ENCODE measurements at regions not wholly inside any gene's neighbourhood (a gene's known extent, or its start where the extent isn't known, plus 50 kb on each side); places are given as distances from the start of the nearest gene placed in this dataset.

DNA sequence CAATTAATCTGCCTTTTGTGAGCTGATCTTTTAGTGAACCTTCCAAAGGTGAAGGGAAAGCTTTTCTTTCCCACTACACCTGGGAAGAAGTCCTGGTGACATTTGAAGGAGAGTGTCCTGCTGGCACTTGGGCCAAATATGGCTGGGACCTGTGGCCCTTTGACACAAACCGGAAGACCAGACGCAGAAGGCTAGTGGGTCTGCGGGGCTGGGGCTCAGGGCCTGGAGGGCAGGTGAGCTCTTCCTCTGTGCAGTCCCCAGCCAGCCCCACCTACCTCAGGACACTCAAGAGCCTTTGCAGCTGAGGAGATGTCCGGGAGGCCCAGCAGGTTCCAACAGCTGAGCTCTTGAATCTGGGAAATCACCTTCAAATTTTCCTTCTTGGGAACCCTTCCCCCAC, 138.0 kb upstream of the THY1 start:
- ATAC-seq (no peak), DNase-seq (no peak)

DNA sequence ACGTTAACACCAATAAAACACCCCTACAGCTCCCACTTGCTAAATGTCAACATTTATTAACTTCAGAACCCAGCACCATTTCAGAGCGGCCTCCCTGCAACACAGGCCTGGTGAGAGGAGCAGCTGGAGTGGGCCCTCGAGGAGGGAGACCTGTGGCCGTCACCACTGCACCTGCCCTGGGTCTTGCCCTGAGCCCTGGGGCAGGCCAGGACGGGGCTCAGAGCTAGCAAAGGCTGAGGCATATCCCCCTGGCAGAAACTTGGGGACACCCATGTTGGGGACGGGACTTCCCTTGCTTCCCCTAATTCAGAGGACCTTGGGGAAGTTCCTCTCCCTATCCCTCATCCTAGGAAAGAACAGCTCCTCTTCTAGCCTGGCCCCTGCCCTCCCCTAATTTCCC, 137.3 kb upstream of the THY1 start:
- no peaks in the 10 kb centered on the region for H3K4me1 Mint-ChIP-seq
- no peak for ATAC-seq
- DNase-seq, result no peak
- no peak overlapping the region for H3K4me3 Mint-ChIP-seq
- H3K9me3 Mint-ChIP-seq, result peaks cover 0 to 7% of the 10 kb centered on the region in 2 donors
- H3K27me3 Mint-ChIP-seq, result peaks cover 42% of the 10 kb centered on the region
- H3K27ac Mint-ChIP-seq, result no peak overlapping the region

More for the DNA sequence above, 138.0 kb upstream of the THY1 start:
- Mint-ChIP-seq H3K4me1 (no peaks in the 10 kb centered on the region), H3K4me3 (no peak overlapping the region), H3K9me3 (peaks cover 0 to 7% of the 10 kb centered on the region in 2 donors), H3K27me3 (peaks cover 42% of the 10 kb centered on the region), H3K27ac (no peak overlapping the region)

DNA sequence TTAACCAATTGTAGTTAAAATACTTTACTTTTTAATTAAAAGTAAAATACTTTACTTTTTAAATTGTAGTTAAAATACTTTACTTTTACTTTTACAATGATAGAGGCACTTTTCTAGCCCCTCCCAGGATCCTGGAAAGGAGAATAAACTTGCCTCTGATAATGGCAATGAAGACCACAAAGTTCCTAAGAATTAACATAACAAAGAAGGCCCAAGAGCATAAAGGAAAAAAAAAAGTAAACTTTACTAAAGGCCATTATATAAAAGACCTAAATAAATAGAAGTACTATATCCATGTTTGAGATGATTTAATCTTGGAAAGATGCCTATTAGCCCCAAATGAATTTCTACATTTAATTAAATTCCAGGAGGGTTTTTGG, 129.1 kb upstream of the THY1 start:
- Mint-ChIP-seq H3K4me1 (no peaks in the 10 kb centered on the region), H3K27me3 (no peaks in the 10 kb centered on the region), H3K27ac (no peak overlapping the region), H3K4me3 (no peak overlapping the region), H3K9me3 (no peaks in the 10 kb centered on the region)
- ATAC-seq (no peak), DNase-seq (no peak)

DNA sequence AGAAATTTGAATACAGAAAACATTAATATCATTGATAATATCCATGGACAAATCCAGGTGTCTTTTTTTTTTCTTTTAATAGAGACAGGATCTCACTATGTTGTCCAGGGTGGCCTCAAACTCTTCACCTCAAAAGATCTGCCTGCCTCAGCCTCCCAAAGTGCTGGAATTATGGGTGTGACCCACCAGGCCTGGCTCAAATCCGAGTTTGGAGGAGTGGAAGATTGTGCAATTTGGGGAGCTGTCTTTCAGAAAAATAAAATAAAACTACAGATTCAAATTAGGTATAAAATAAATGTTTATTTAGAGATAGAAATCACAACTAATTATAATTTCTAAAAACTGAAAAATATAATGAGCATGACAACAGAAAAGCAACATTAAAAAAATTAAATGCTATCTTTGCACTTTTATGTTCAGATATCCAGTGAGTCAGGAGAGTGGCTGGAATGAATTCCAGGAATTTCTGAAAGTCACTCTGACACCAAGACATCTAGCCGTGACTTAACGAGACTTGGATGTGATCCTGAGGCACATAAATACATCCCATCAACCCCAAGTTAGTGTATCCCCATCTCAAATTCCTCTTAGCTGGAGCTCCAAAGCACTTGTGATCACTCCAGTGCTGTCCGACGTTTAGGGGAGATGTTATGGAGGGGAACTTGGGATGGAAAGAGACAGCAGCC, 128.6 kb upstream of the THY1 start:
- H3K9me3 Mint-ChIP-seq, result no peaks in the 10 kb centered on the region
- no peaks in the 10 kb centered on the region for H3K27me3 Mint-ChIP-seq
- no peak overlapping the region for H3K4me3 Mint-ChIP-seq
- no peak overlapping the region for H3K27ac Mint-ChIP-seq
- no peak for ATAC-seq
- DNase-seq, result no peak
- no peaks in the 10 kb centered on the region for H3K4me1 Mint-ChIP-seq

DNA sequence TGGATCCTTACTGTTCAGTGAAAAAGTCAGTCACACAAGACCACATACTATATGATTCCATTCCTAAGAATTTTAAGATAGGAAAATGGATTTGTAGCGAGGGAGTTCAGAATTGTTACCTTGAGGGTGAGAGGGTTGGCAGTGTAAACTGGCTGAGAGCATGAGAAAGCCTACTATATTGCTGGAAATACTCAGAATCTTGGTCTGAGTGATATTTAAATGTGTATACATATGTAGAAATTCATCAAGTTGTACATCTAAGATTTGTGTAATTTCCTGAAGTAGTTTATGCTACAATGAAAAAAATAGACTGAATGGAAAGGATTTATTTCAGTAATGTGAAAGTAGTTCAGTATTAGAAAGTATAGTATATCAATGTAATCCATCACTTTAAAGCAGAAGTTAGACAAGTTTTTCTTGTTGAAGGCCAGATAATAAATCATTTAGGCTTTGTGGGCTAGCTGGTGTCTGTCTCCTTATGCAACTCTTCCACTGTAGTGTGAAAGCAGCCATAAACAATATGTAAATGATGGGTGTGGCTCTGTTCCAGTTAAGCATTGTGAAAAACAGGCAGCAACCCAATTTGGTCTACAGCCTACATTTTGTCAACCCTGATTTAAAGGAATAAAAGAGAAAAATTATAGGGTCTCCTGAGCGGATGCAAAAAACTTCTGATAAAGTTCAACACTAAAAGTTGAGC, 127.2 kb upstream of the THY1 start:
- Mint-ChIP-seq H3K4me1 (no peaks in the 10 kb centered on the region), H3K9me3 (no peaks in the 10 kb centered on the region), H3K27me3 (no peaks in the 10 kb centered on the region), H3K27ac (no peak overlapping the region), H3K4me3 (no peak overlapping the region)
- ATAC-seq, result no peak
- no peak for DNase-seq

DNA sequence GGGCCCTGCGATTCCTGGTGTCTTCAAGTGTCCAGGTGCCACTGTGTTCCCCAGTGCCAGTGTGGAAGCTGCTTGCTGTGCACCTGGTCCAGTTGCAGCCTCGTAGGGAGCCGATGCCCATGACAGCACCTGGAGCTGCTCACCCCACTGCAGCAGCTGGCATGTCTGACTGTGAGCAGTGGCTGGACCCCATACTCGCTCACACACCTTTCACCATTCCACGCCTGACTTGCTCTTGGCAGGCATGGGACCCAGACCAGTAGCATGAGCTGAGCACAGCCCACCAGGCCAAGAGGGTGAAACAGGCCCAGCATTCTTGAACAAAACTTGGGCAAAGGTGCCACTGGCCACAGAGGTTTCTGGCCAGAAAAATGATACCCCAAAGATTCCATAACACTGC, 124.5 kb upstream of the THY1 start:
- Mint-ChIP-seq H3K4me1 (no peaks in the 10 kb centered on the region), H3K4me3 (no peak overlapping the region), H3K27me3 (no peaks in the 10 kb centered on the region), H3K9me3 (no peaks in the 10 kb centered on the region), H3K27ac (no peak overlapping the region)
- DNase-seq (no peak), ATAC-seq (no peak)

DNA sequence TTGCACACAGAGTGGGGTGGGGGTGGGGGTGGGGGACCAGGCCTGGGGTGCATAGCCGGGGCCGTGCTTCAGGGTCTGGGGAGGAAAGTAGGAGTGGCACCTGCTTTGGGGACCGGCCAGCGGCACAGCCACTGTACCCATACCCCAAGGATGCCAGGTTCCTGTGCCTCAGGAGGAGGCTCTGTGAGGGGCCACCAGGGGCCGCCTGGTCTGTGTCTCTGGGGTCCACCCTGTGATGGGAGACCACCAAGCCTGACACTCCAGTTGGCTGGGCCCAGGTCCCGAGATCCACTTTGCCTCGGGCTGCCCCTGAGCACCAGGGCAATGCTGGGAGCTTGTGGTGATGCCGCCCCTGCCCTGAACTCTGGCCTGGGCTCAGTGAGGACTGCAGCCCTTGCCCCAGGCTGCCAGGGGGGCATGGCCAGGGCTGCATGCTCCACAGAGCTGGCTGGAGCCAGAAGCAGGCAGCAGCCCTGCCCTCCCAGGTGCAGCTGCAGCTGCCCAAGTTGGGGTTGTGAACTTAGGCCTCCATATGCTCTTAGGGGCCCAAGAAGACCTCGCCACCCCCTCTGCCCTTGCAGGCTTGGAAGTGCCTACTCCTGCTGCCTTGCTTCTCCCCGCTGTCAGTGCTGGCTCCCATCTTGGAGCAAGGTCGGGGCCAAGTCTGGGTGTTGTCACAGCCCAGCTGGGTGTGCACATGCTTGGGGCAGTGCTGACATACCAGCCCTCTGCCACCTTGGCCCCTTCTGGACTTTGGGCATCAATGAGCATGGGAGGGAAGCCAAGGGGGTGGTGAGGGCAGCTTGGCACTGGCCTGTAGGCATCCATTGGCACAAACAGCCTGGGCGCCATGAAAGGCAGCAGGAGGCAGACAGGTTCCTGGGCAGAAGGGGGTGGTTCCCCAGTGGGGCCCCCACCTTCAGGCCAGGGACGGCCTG, 123.3 kb upstream of the THY1 start:
- Mint-ChIP-seq H3K4me1 (no peaks in the 10 kb centered on the region), H3K27me3 (no peaks in the 10 kb centered on the region), H3K4me3 (no peak overlapping the region), H3K9me3 (no peaks in the 10 kb centered on the region), H3K27ac (no peak overlapping the region)
- ATAC-seq, result no peak
- DNase-seq, result no peak

DNA sequence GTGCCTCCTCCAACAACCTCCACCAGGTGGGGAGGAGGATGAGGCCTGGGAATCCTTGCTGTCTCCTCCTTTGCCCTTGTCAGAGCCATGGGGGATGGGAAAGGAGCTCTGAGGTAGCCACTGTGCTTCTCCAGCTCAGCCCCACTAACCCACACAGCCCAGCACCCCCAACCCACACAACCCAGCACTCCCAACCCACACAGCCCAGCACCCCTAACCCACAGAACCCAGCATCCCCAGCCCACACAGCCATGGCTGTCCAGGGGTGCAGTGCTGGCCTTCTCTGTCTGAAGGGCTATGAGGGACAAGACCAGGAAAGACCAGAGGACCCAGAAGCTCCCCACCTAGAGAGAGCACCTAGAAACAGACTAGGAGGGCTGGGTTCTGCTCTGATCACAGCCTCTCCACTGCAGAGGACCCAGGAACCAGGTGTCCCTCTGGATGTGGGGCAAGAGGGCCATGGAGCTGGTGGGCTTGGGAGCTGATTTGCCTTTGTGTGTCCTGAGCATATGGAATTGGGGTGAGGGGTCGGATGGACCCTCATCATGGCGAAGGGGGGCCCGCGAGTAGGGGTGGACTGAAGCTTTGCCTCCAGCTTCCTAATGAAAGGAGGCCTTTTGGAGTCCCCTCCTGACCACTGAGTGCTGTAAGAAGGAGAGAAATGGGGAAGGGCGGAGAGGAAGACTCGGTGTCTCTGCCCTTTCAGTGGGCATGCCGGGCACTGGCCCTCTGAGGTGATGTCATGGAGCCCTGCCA, 117.6 kb upstream of the THY1 start:
- Mint-ChIP-seq H3K9me3 (no peaks in the 10 kb centered on the region), H3K4me1 (no peaks in the 10 kb centered on the region), H3K27me3 (peaks cover 11% of the 10 kb centered on the region), H3K27ac (no peak overlapping the region), H3K4me3 (no peak overlapping the region)
- DNase-seq, result no peak
- peak; percentile 15 for ATAC-seq

DNA sequence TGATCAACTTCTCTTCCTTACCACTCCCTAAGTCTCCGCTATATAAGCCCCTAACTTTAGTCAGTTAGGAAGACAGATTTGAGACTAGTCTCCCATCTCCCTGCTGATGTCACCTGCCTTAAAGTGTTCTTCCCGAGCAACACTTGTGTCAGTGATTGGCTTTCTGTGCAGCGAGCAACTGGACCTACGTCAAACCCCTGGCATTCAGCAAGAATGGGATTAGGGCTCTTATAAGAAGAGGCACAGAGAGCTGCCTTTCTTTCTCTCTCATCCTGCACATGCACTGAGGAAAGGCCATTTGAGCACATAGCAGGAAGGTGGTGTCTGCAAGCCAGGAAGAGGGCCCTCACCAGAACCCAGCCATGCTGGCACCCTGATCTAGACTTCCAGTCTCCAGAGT, 116.6 kb upstream of the THY1 start:
- Mint-ChIP-seq H3K4me3 (no peak overlapping the region), H3K9me3 (no peaks in the 10 kb centered on the region), H3K4me1 (no peaks in the 10 kb centered on the region), H3K27me3 (peaks cover 11% of the 10 kb centered on the region), H3K27ac (no peak overlapping the region)
- no peak for ATAC-seq
- DNase-seq, result no peak

DNA sequence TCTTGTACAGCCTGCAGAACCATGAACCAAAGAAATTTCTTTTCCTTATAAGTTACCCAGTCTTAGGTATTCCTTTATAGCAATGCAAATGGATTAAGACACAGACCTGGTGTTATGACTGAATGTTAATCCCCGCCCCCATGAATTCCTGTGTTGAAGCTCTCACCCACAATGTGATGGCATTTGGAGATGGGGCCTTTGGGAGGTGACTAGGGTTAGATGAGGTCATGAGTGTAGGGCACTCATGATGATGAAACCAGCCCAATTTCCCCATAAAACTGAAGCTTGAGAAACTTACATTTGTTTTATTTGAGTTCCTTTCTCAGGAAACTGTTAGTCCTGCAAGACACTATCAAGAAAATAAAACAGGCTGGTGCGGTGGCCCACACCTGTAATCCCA, 115.8 kb upstream of the THY1 start:
- no peak for DNase-seq
- Mint-ChIP-seq H3K27me3 (peaks cover 15% of the 10 kb centered on the region), H3K4me3 (no peak overlapping the region)

DNA sequence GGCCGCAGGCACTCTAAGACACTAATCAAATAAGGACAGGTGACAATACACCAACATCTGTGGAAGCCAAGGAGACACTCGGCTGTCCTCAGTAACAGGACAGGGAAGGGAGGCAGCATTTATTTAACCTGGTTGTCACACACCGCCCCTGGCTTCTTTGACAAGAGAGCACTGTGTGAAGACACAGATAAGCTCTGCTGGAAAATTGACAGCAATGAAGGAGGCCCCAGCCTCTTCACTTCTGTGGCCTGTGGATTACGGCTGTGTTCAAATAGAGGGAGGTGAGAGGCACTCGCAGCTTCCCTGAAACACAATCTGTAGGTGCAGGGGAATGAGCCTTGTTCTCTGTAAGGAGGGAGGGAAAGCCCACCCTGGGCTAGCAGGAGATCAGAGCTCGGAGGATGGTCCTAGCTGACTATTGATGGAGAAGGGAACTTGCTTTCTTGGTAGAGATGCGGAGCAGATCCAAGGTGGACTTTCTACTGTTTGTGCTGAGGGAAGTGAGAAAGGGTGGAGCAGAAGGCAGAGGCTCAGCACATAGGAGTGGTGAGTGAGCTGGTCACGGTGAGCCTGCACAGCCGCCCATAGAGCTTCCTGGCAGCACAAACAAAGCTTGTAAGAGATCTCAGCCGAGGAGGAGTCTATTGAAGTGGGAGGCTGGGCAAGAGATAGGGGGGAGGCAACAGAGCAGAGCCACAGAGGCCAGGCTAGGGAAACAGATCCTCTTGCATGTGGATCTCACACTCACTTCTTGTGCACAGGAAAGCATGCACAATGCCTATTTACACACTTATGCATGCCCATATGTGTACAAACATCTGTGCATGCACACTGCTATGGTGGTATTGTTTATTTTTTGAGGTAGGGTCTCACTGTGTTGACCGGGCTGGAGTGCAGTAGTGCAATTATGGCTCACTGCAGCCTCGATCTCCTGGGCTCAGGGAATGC, 114.6 kb upstream of the THY1 start:
- DNase-seq (no peak), ATAC-seq (no peak)
- peaks cover 5% of the 10 kb centered on the region for H3K4me1 Mint-ChIP-seq
- no peak overlapping the region for H3K4me3 Mint-ChIP-seq
- peaks cover 24% of the 10 kb centered on the region for H3K27me3 Mint-ChIP-seq
- no peaks in the 10 kb centered on the region for H3K9me3 Mint-ChIP-seq
- H3K27ac Mint-ChIP-seq, result no peak overlapping the region

More for the DNA sequence above, 115.8 kb upstream of the THY1 start:
- ATAC-seq, result no peak
- H3K4me1 Mint-ChIP-seq, result peaks cover 3% of the 10 kb centered on the region
- H3K9me3 Mint-ChIP-seq, result no peaks in the 10 kb centered on the region
- no peak overlapping the region for H3K27ac Mint-ChIP-seq

DNA sequence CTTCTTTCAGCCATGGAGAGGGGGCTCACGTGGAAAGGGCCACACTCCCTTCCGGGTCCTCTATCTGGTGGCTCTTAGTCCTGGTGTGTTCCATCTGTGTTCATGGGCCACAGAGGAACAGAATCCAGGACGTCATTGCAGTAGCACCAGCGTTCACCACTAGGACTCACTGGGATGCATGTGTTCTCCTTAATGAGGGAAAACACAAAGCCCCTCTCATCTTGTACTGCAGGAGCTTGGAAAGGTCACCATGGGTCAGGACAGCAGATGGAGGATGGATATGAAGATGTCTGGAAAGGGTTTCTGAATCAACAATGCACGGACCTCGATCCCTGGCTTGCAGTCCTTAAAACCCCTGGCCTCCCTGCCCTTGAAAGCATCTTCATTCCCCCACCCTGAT, 113.8 kb upstream of the THY1 start:
- no peak overlapping the region for H3K27ac Mint-ChIP-seq
- DNase-seq (no peak), ATAC-seq (no peak)
- H3K4me3 Mint-ChIP-seq, result no peak overlapping the region
- H3K9me3 Mint-ChIP-seq, result no peaks in the 10 kb centered on the region
- H3K27me3 Mint-ChIP-seq, result peaks cover 24% of the 10 kb centered on the region
- peaks cover 5% of the 10 kb centered on the region for H3K4me1 Mint-ChIP-seq

DNA sequence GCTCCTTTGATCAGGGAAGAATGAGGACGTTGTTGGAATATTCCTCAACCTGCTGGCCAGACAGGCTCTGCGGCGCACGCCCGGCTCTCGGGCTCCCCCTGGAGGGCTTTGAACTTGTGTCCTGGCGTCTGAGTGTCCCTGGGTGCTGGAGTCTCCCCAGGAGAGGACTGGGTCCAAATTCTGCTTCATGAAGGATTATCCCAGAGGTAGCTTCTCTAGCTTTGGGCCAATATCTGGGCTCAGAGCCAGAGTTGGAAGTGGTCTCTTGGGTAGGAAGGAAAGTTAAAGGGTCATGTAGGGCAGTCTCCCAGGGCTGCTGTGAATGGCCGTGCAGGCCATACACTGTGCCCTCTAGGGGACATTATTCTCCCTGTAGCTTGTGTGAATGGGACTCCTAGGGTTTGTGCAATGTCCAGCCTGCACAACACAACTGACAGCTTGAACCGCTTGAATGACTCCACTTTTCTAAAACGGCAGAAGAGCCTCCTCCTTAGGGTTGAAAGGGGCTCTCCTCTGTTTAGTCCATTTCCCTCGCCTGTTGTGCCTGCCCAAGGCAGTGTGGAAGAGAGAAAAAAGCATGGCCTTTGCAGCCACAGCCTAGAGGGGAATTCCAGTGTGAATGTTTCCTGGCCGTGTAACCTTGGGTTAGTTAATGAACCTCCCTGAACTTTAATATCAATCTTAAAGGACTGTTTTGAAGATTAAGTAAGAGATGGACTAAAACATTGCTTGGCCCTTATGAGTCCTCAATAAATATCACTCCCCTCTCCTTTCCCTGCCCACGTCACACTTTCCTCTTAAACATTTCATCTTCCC, 111.2 kb upstream of the THY1 start:
- no peak overlapping the region for H3K4me3 Mint-ChIP-seq
- DNase-seq, result peak; percentile 54 to 59

DNA sequence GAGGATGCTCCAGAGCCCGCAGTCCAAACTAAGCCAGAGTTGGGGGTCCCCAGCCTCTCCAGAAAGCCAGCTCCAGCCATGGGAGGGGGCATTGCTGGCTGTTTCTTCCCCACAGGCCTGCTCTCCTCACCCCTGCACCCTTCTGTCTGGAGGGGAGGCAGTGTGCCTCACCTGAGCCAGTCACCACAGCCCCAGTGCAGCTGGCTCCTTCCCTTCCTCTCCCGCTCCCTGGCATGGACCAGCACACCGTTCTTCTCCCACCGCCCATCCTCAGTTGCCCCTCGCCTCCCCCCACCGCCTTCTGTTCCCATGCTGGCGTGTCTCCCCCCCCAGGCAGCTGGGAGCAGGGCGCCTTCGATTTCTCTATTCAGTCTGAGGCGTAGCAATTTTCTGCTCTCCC, 110.5 kb upstream of the THY1 start:
- Mint-ChIP-seq H3K27me3 (peaks cover 24% of the 10 kb centered on the region), H3K4me1 (peaks cover 5% of the 10 kb centered on the region), H3K27ac (peak overlapping the region; percentile 32 to 84), H3K9me3 (no peaks in the 10 kb centered on the region), H3K4me3 (no peak overlapping the region)
- DNase-seq (no peak), ATAC-seq (no peak)

More for the DNA sequence above, 111.2 kb upstream of the THY1 start:
- peak overlapping the region in 1 of 2 donors; percentile 32 for H3K27ac Mint-ChIP-seq
- peaks cover 5% of the 10 kb centered on the region for H3K4me1 Mint-ChIP-seq
- ATAC-seq, result peak; percentile 81
- peaks cover 24% of the 10 kb centered on the region for H3K27me3 Mint-ChIP-seq
- H3K9me3 Mint-ChIP-seq, result no peaks in the 10 kb centered on the region
